Muscle of leg (tissue), 3 donors: ENCODE measurements at regions not wholly inside any gene's neighbourhood (a gene's known extent, or its start where the extent isn't known, plus 50 kb on each side); places are given as distances from the start of the nearest gene placed in this dataset.

Source experiments
- DNase-seq: peaks from one replicate; pipeline ENCODE4 v3.0.0; 2013
- H3K27ac ChIP-seq: one replicate; pipeline ENCODE4 v1.5.1; 2013; ENCODE audit warnings: mild to moderate bottlenecking, low read length, control low read depth
- H3K27me3 ChIP-seq: one replicate; pipeline ENCODE4 v1.6.1; 2013; ENCODE audit warnings: low read length; ENCODE audit not compliant: control insufficient read depth, insufficient read depth
- H3K36me3 ChIP-seq: one replicate; pipeline ENCODE4 v1.6.1; 2013; ENCODE audit warnings: low read length; ENCODE audit not compliant: control insufficient read depth, insufficient read depth
- H3K4me1 ChIP-seq: one replicate; pipeline ENCODE4 v1.6.1; 2013; ENCODE audit warnings: low read length; ENCODE audit not compliant: control insufficient read depth, insufficient read depth
- H3K4me3 ChIP-seq: one replicate; pipeline ENCODE4 v1.5.1; 2013; ENCODE audit warnings: low read length, control low read depth
- H3K9me3 ChIP-seq: replicated peaks from 2 replicates; pipeline ENCODE4 v1.6.1; 2013; ENCODE audit warnings: low read depth, low read length; ENCODE audit not compliant: control insufficient read depth
- WGBS: methylation state at CpG from one replicate; pipeline ENCODE4 v1.1.5; 2013; ENCODE audit warnings: missing lambda C conversion rate; ENCODE audit not compliant: insufficient coverage; 5-methylcytosine and 5-hydroxymethylcytosine counted together

DNA sequence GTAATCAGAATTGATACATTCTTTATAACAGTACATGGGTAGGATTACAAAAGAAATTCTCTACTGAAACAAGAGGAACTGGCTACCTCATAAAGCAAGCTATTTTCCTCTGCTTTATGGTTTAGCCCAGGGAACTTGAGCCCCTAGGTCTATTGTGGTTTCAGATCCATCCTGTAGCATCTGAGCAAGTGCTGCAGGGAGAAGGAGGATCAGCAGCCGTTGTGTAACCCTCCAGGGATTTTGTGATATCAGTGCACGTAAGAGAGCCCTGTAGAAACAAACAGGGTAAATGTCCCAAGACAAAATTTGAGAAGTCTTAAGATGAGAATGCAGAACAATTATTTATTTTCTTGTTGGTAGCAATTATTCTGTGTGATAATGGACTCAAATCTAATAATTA, 165.2 kb upstream of the DEFB112 start:
- Histone ChIP-seq H3K27me3 (no peaks in the 10 kb centered on the region), H3K27ac (no peak overlapping the region), H3K9me3 (no peaks in the 10 kb centered on the region), H3K36me3 (no peaks in the 10 kb centered on the region), H3K4me1 (no peaks in the 10 kb centered on the region), H3K4me3 (no peak overlapping the region)
- 25% methylated on average over 1 of the region's 2 CpGs for WGBS
- DNase-seq = no peak

DNA sequence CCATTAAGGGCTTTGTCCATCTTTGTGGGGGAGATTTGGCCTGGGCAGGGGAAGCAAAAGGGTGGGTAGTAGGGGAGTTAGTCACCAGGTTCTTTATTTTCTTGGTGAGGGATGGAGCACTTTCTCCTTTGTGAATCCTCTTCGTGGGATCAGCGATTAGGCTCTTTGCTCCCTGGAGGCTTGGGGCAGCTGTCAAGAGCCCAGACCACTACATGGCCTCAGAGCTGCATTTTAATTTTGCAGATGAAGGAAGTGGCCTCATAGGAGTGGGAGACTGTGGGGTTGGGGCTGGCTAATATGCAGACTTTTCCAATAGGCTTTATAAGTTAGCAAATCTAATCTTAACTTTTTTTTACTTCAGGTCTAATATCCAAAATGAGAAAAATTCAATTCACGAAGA, 168.1 kb upstream of the DEFB112 start:
- DNase-seq = no peak
- no peaks in the 10 kb centered on the region for H3K4me1 ChIP-seq
- H3K27me3 ChIP-seq = no peaks in the 10 kb centered on the region
- H3K4me3 ChIP-seq = no peak overlapping the region
- WGBS = 13% methylated on average over 1 of the region's 3 CpGs
- H3K27ac ChIP-seq = no peak overlapping the region
- H3K9me3 ChIP-seq = no peaks in the 10 kb centered on the region
- H3K36me3 ChIP-seq = no peaks in the 10 kb centered on the region

DNA sequence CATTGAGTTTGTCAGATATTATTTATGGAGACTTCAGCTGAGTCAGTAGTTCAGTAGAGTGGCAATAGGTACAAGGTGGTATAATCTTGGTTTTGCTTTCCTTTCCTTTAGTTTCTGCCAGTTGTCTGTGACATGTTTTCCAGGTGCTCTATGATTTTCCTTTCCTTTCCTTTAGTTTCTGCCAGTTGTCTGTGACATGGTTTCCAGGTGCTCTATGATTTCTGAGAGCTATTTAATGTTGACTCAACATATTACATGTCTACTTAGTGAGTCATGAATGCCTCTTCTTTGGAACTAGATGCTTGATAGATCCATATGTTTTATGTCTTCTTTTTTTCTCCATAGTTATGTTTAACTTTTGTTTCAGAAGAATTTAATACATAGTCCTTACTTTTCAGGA, 186.4 kb upstream of the DEFB112 start:
- H3K36me3 ChIP-seq = no peaks in the 10 kb centered on the region
- H3K27me3 ChIP-seq = no peaks in the 10 kb centered on the region
- no peak overlapping the region for H3K27ac ChIP-seq
- no peaks in the 10 kb centered on the region for H3K4me1 ChIP-seq
- no peak overlapping the region for H3K4me3 ChIP-seq
- H3K9me3 ChIP-seq = no peaks in the 10 kb centered on the region
- DNase-seq = no peak

DNA sequence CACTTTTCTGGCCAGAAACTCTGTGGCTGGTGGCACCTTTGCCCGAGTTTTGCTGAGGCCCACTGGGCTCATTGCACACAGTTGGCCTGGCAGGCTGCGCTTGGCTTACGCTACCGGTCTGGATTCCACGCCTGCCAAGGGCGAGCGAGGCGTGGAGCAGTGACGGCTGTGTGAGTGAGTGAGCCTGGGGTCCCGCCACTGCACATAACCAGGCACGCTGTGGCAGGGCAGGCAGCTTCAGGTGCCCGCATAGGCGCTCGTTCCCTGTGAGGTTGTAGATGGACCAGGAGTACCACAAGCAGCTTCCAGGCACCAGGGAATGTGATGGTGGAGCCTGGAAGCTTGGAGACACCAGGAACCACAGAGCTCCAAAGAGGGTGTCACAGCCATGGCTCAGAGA, 190.1 kb upstream of the DEFB112 start:
- H3K27ac ChIP-seq = no peak overlapping the region
- DNase-seq = no peak
- H3K4me1 ChIP-seq = no peaks in the 10 kb centered on the region
- 89% methylated on average over 14 of the region's 14 CpGs for WGBS
- H3K4me3 ChIP-seq = no peak overlapping the region
- no peaks in the 10 kb centered on the region for H3K36me3 ChIP-seq
- no peaks in the 10 kb centered on the region for H3K9me3 ChIP-seq
- no peaks in the 10 kb centered on the region for H3K27me3 ChIP-seq

DNA sequence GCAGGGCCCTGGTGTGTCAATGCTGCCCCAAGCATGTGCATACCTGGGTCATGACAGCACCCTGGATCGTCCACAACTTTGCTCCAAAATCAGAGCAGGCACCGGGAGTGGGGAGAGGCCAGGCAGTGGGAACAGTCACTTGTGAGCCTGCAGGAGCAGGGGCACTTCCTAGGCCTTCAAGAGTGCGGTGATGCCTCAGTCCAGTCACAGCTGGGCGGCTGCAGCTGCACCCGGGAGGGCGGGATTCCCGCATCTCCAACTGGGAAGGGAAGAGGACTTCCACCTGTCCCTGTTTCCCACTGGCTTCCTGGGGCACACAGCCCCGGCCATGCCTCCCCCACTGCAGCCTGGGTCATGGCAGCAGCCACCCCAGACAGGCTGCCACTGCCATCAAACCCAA, 191.3 kb upstream of the DEFB112 start:
- WGBS = 90% methylated on average over 8 of the region's 8 CpGs

DNA sequence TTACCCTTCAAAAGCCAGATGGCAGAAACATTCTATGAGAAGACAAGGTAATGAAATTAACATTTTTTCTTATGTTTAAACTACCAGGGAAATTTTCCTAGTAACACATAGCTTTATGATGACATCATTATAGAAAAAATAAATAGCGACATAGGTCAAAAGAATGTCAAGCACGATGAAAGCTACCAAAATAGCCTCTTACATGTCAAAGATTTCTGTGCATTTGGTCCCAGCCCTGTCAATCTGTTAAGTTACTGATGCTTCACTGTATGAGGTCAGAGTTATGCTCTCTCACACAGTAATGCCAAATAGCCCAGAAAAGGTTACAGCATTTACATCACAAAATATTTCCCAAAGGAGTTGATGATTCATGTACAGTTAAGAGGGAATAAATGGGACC, 199.8 kb upstream of the DEFB112 start:
- Histone ChIP-seq H3K27ac (no peak overlapping the region), H3K27me3 (no peaks in the 10 kb centered on the region), H3K4me1 (no peaks in the 10 kb centered on the region), H3K36me3 (no peaks in the 10 kb centered on the region), H3K9me3 (no peaks in the 10 kb centered on the region), H3K4me3 (no peak overlapping the region)
- no CpG with 5 or more reads among the region's 2 CpGs for WGBS
- DNase-seq = peak; percentile 13

More for the DNA sequence above, 191.3 kb upstream of the DEFB112 start:
- H3K4me1 ChIP-seq = no peaks in the 10 kb centered on the region
- no peak for DNase-seq
- H3K9me3 ChIP-seq = no peaks in the 10 kb centered on the region
- no peak overlapping the region for H3K27ac ChIP-seq
- no peaks in the 10 kb centered on the region for H3K27me3 ChIP-seq
- no peaks in the 10 kb centered on the region for H3K36me3 ChIP-seq
- no peak overlapping the region for H3K4me3 ChIP-seq

DNA sequence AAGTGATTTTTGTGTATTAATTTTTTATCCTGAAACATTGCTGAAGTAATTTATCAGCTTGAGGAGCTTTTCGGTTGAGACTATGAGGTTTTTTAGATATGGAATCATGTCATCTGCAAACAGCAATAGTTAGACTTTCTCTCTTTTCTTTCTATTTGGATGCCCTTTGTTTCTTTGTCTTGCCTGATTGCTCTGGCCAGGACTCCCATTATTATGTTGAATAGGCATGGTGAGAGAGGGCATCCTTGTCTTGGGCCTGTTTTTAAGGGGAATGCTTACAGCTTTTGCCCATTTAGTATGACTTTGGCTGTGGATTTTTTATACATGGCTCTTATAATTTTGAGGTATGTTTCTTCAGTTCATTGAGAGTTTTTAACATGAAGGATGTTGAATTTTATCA, 207.6 kb upstream of the DEFB112 start:
- no CpG with 5 or more reads among the region's 1 CpG for WGBS
- Histone ChIP-seq H3K9me3 (peaks cover 7% of the 10 kb centered on the region), H3K4me1 (no peaks in the 10 kb centered on the region), H3K36me3 (no peaks in the 10 kb centered on the region), H3K27me3 (no peaks in the 10 kb centered on the region), H3K27ac (no peak overlapping the region), H3K4me3 (no peak overlapping the region)
- DNase-seq = no peak

DNA sequence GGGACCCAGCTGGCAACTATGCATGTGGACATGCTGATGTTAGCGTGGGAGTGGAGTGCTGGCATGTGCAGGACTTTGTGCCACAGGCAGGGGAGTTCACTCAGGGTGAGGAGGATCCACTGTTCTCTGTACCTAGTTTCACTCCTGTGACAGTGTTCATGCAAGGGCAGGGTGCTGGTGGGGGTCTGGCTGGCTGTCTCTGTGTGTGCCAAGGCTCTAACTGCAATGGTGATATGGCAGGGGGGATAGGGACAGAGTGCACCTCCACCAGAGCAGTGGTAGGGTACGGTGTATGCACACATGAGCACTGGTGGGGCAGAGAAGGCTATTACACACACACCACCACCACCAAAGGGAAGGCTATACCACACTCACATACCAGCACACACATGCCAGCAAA, 210.2 kb upstream of the DEFB112 start:
- Histone ChIP-seq H3K4me3 (no peak overlapping the region), H3K27me3 (no peaks in the 10 kb centered on the region), H3K9me3 (peaks cover 7% of the 10 kb centered on the region), H3K27ac (no peak overlapping the region), H3K36me3 (no peaks in the 10 kb centered on the region), H3K4me1 (no peaks in the 10 kb centered on the region)
- DNase-seq = no peak
- 89% methylated on average over 1 of the region's 2 CpGs for WGBS

DNA sequence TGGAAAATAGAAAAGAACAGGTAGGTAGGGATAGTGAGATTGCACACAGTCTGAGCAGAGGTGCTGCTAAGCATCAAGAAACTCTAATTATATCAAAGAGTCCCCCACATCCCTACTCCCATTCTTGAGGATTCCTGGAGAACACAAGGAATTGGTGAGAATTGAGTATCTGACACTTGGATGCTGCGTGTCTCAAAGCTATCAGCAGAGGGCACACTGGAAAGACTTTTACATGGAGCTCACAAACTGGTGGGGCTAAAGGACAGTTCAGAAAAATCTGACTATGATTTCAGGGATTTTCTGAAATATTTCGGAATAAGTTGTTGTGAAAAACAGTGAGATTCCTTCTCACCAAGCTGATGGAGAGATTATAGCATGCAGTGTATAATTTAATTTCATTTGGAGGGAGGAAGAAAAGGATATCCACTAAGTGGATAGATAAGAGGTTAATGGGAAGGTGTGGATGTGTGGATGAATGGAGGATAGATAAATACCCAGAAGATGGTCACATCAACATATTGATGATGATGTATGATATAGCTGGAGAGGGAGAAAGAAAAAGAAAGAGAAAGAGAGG, 215.4 kb upstream of the DEFB112 start:
- H3K4me1 ChIP-seq = no peaks in the 10 kb centered on the region
- H3K4me3 ChIP-seq = no peak overlapping the region
- no CpG with 5 or more reads among the region's 2 CpGs for WGBS
- H3K27ac ChIP-seq = no peak overlapping the region
- DNase-seq = peak; percentile 18
- no peaks in the 10 kb centered on the region for H3K36me3 ChIP-seq
- no peaks in the 10 kb centered on the region for H3K27me3 ChIP-seq
- peaks cover 7% of the 10 kb centered on the region for H3K9me3 ChIP-seq

DNA sequence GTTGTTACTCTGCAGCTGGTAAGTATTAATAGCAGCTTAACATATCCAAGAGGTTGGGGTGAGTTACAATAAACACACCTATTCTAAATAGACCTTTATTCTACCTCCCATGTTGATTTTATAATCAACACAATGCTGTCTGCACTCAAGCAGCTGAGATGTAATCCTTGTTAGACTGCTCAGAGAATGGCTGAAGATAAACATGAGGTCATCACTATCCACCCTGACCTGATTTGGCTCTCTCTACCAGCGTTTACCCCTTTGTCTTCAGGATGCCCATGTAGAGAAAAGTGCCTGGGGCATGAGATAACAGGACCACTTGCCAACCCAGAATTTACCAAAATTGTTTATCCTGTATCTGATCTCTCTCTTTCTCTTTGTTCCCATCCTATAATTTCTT, 220.7 kb upstream of the DEFB112 start:
- Histone ChIP-seq H3K4me1 (no peaks in the 10 kb centered on the region), H3K36me3 (no peaks in the 10 kb centered on the region), H3K4me3 (no peak overlapping the region), H3K27ac (no peak overlapping the region), H3K27me3 (no peaks in the 10 kb centered on the region), H3K9me3 (no peaks in the 10 kb centered on the region)
- DNase-seq = no peak
- WGBS = 33% methylated on average over 1 of the region's 1 CpG

DNA sequence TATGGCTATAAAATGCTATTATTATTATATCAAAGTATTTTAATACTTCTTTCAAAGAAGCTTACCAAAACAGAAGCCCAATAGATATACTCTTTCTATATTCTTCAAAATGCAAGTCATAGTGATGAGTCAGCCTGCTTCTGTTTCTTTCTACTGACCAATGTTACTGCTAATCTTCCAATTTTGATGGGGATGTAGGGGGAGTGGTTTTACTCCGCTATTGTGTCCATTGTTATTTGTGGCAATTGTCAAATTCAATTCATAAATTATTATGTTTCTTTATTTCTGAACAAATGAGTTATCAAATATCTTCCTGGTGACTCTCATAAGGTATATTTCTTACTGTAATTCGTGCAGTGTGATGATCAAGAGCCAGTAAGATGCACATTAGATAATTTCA, 221.5 kb upstream of the DEFB112 start:
- DNase-seq = no peak
- Histone ChIP-seq H3K36me3 (no peaks in the 10 kb centered on the region), H3K27me3 (no peaks in the 10 kb centered on the region), H3K9me3 (no peaks in the 10 kb centered on the region), H3K4me1 (no peaks in the 10 kb centered on the region), H3K4me3 (no peak overlapping the region), H3K27ac (no peak overlapping the region)
- WGBS = no CpG with 5 or more reads among the region's 2 CpGs
